H1 (cell line): ENCODE measurements at regions not wholly inside any gene's neighbourhood (a gene's known extent, or its start where the extent isn't known, plus 50 kb on each side); places are given as distances from the start of the nearest gene placed in this dataset.

Source experiments
- CTCF ChIA-PET: fragments of 300-600 bp; sonication (Branson Sonifier 250); formaldehyde crosslinking; loops from one replicate; lab custom pipeline; 2021; ENCODE audit not compliant: partially characterized antibody; lab: Charles Lee
- POLR2A ChIA-PET: fragments of 300-600 bp; sonication (Branson Sonifier 250); formaldehyde crosslinking; loops from one replicate; lab custom pipeline; 2021; ENCODE audit warnings: inconsistent platforms; ENCODE audit not compliant: partially characterized antibody; lab: Charles Lee
- DNase-seq, 2 experiments: peaks; one replicate each; pipeline versions ENCODE4 v3.0.0 to v3.0.0-alpha.2; 2010 to 2022; ENCODE audit warnings: low spot score in 2 of 2, low read depth in 1 of 2, mixed read lengths in 1 of 2
- FAIRE-seq: peaks from 2 replicates; lab custom pipeline; 2011; peaks lifted over from hg19 to GRCh38; lab: Jason Lieb, UNC
- H2AFZ ChIP-seq: 2 replicates; pipeline ENCODE4 v1.8.1; 2012; ENCODE audit warnings: low read length, inconsistent platforms
- H2AK5ac ChIP-seq: 2 replicates; pipeline ENCODE4 v1.6.1; 2013; ENCODE audit warnings: low read depth, low read length
- H2BK120ac ChIP-seq: replicated peaks from 2 replicates; pipeline ENCODE3; 2013; ENCODE audit warnings: low read depth, low read length, inconsistent platforms
- H2BK12ac ChIP-seq: 2 replicates; pipeline ENCODE4 v1.6.1; 2013; ENCODE audit warnings: low read depth, low read length
- H2BK15ac ChIP-seq: 2 replicates; pipeline ENCODE4 v1.6.1; 2013; ENCODE audit warnings: low read length
- H2BK20ac ChIP-seq: 2 replicates; pipeline ENCODE4 v1.6.1; 2013; ENCODE audit warnings: low read length
- H2BK5ac ChIP-seq: 2 replicates; pipeline ENCODE4 v1.6.1; 2013; ENCODE audit warnings: low read depth, low read length
- H3K14ac ChIP-seq: 2 replicates; pipeline ENCODE4 v1.6.1; 2013; ENCODE audit warnings: inconsistent platforms; ENCODE audit not compliant: insufficient read length
- H3K18ac ChIP-seq: 2 replicates; pipeline ENCODE4 v1.6.1; 2013; ENCODE audit warnings: low read length; ENCODE audit errors: extremely low read depth
- H3K23ac ChIP-seq: 2 replicates; pipeline ENCODE4 v1.6.1; 2013; ENCODE audit warnings: inconsistent platforms; ENCODE audit not compliant: insufficient read length
- H3K23me2 ChIP-seq: 2 replicates; pipeline ENCODE4 v1.6.1; 2013; ENCODE audit warnings: low read depth, low read length
- H3K27ac ChIP-seq: 2 replicates; pipeline ENCODE4 v1.6.1; 2011; ENCODE audit warnings: low read depth, low read length, inconsistent platforms
- H3K27me3 ChIP-seq, 4 experiments: replicated peaks in 1 of 4; 1 replicate in 1 of 4; 2 replicates in 3 of 4; pipeline versions ENCODE4 v1.6.1 to v1.8.1; 2011 to 2013; ENCODE audit warnings: low read length in 3 of 4, mild to moderate bottlenecking in 3 of 4, inconsistent platforms in 2 of 4, mixed read lengths in 2 of 4, moderate library complexity in 1 of 4; ENCODE audit not compliant: control insufficient read depth in 3 of 4, insufficient read depth in 3 of 4; ENCODE audit errors: extremely low read depth in 1 of 4
- H3K36me3 ChIP-seq, 4 experiments: 2 replicates each; pipeline versions ENCODE4 v1.6.1 to v1.8.1; 2011 to 2013; ENCODE audit warnings: mild to moderate bottlenecking in 4 of 4, low read length in 3 of 4, moderate library complexity in 2 of 4, control low read depth in 1 of 4, inconsistent platforms in 1 of 4; ENCODE audit not compliant: insufficient read depth in 4 of 4, control insufficient read depth in 2 of 4
- H3K4ac ChIP-seq: replicated peaks from 2 replicates; pipeline ENCODE3; 2013; ENCODE audit warnings: low read length, low read depth, mixed read lengths, inconsistent platforms; ENCODE audit not compliant: insufficient read length
- H3K4me1 ChIP-seq, 4 experiments: replicated peaks in 1 of 4; 1 replicate in 1 of 4; 2 replicates in 3 of 4; pipeline versions ENCODE4 v1.6.1 to v1.8.1; 2011 to 2013; ENCODE audit warnings: low read length in 3 of 4, inconsistent platforms in 2 of 4, mixed read lengths in 1 of 4; ENCODE audit not compliant: insufficient read depth in 4 of 4, control insufficient read depth in 3 of 4
- H3K4me2 ChIP-seq, 2 experiments: 2 replicates each; pipeline versions ENCODE4 v1.6.1 to v1.8.1; 2011 to 2013; ENCODE audit warnings: low read depth in 2 of 2, low read length in 2 of 2, control low read depth in 1 of 2, inconsistent platforms in 1 of 2, mild to moderate bottlenecking in 1 of 2; ENCODE audit not compliant: insufficient read depth in 1 of 2
- H3K4me3 ChIP-seq, 4 experiments: fragments of 200-600, 300-600 bp in 1 of 4; sonication (generic), shearing (Covaris generic), sonication (Bioruptor Twin) in 1 of 4; 2 replicates each; pipeline versions ENCODE4 v1.5.1 to v1.8.1; 2011 to 2016; ENCODE audit warnings: low read length in 4 of 4, low read depth in 3 of 4, control low read depth in 2 of 4, inconsistent platforms in 2 of 4, mild to moderate bottlenecking in 2 of 4, mixed read lengths in 1 of 4, moderate library complexity in 1 of 4; ENCODE audit not compliant: insufficient read depth in 2 of 4; ENCODE audit errors: extremely low read depth in 1 of 4
- H3K56ac ChIP-seq: replicated peaks from 2 replicates; pipeline ENCODE3; 2013; ENCODE audit warnings: low read depth, mild to moderate bottlenecking, mixed read lengths, low read length, inconsistent platforms; ENCODE audit not compliant: insufficient read length
- H3K79me1 ChIP-seq: 2 replicates; pipeline ENCODE4 v1.6.1; 2013; ENCODE audit warnings: low read depth, low read length, control low read depth
- H3K79me2 ChIP-seq, 2 experiments: 2 replicates each; pipeline versions ENCODE4 v1.6.1 to v1.8.1; 2012 to 2013; ENCODE audit warnings: low read length in 2 of 2, mild to moderate bottlenecking in 2 of 2, inconsistent platforms in 1 of 2; ENCODE audit not compliant: insufficient read depth in 2 of 2, control insufficient read depth in 1 of 2
- H3K9ac ChIP-seq, 4 experiments: replicated peaks in 1 of 4; 1 replicate in 1 of 4; 2 replicates in 3 of 4; pipeline versions ENCODE4 v1.6.1 to v1.8.1; 2011 to 2013; ENCODE audit warnings: low read depth in 3 of 4, low read length in 3 of 4, control low read depth in 2 of 4, mild to moderate bottlenecking in 2 of 4, moderate library complexity in 2 of 4, inconsistent platforms in 1 of 4; ENCODE audit errors: extremely low read depth in 1 of 4
- H3K9me3 ChIP-seq, 2 experiments: 2 replicates each; pipeline versions ENCODE4 v1.6.1 to v1.8.1; 2012 to 2013; ENCODE audit warnings: mild to moderate bottlenecking in 2 of 2, moderate library complexity in 2 of 2, control low read depth in 1 of 2, inconsistent platforms in 1 of 2, low read depth in 1 of 2, low read length in 1 of 2, mixed read lengths in 1 of 2; ENCODE audit not compliant: insufficient read depth in 2 of 2
- H4K20me1 ChIP-seq, 2 experiments: replicated peaks in 1 of 2; 2 replicates each; pipeline versions ENCODE3 to v1.8.1; 2011 to 2013; ENCODE audit warnings: inconsistent platforms in 2 of 2, low read length in 2 of 2, mild to moderate bottlenecking in 1 of 2; ENCODE audit not compliant: insufficient read depth in 2 of 2, control insufficient read depth in 1 of 2
- H4K5ac ChIP-seq: 2 replicates; pipeline ENCODE4 v1.6.1; 2013; ENCODE audit warnings: low read length, low read depth, mixed read lengths, inconsistent platforms; ENCODE audit not compliant: insufficient read length
- H4K8ac ChIP-seq: 2 replicates; pipeline ENCODE4 v1.8.0; 2013; ENCODE audit warnings: mild to moderate bottlenecking, moderate library complexity, low read length, inconsistent platforms; ENCODE audit not compliant: insufficient read depth; ENCODE audit errors: extremely low read depth
- H4K91ac ChIP-seq: replicated peaks from 2 replicates; pipeline ENCODE3; 2013; ENCODE audit warnings: low read length, mixed read lengths, inconsistent platforms; ENCODE audit not compliant: insufficient read length
- ATF3 ChIP-seq: IDR thresholded peaks from 2 replicates; pipeline ENCODE4 v1.6.1; 2011; ENCODE audit warnings: low read depth, mild to moderate bottlenecking, low read length; ENCODE audit not compliant: insufficient read depth
- BACH1 ChIP-seq: IDR thresholded peaks from 2 replicates; pipeline ENCODE4 v1.6.1; 2012; ENCODE audit warnings: low read length, improper control_type of control experiment
- BCL11A ChIP-seq, 2 experiments: IDR thresholded peaks; one replicate each; pipeline ENCODE4 v1.6.1; 2011; ENCODE audit warnings: low read depth in 2 of 2, low read length in 2 of 2, mild to moderate bottlenecking in 2 of 2
- BRCA1 ChIP-seq: IDR thresholded peaks from 2 replicates; pipeline ENCODE4 v1.6.1; 2012; ENCODE audit warnings: low read depth, low read length, improper control_type of control experiment
- POU5F1 ChIP-seq: IDR thresholded peaks from 2 replicates; pipeline ENCODE4 v1.6.1; 2011; ENCODE audit warnings: low read depth, mild to moderate bottlenecking, low read length, moderate library complexity
- RNF2 ChIP-seq: fragments of 200-900, 300-1000 bp; sonication (generic); IDR thresholded peaks from 2 replicates; pipeline ENCODE4 v1.7.1; 2016; ENCODE audit warnings: borderline replicate concordance, low read depth, mild to moderate bottlenecking, antibody characterized with exemption, low read length; ENCODE audit not compliant: poor library complexity, severe bottlenecking; ENCODE audit errors: missing control alignments
- SP4 ChIP-seq: IDR thresholded peaks from 2 replicates; pipeline ENCODE4 v1.6.1; 2012; ENCODE audit warnings: low read length, inconsistent platforms
- TAF7 ChIP-seq: optimal IDR thresholded peaks from 2 replicates; pipeline ENCODE3; 2011; ENCODE audit warnings: low read depth, mild to moderate bottlenecking, inconsistent platforms, low read length, moderate library complexity, borderline replicate concordance
- WGBS, 2 experiments: shearing (Covaris generic) in 1 of 2; methylation state at CpG; one replicate each; pipeline versions ENCODE4 v1.1.6 to v1.1.7; 2013 to 2015; ENCODE audit warnings: low lambda C conversion rate in 2 of 2, mixed read lengths in 2 of 2, inconsistent platforms in 1 of 2, low coverage in 1 of 2, missing lambda C conversion rate in 1 of 2; ENCODE audit not compliant: insufficient replicate concordance in 2 of 2, insufficient coverage in 1 of 2, insufficient read length in 1 of 2; ENCODE audit errors: extremely low coverage in 1 of 2, missing lambda C conversion rate in 1 of 2; 5-methylcytosine and 5-hydroxymethylcytosine counted together

GRCh38 chr1:164384262-164384661, 174.7 kb upstream of the PBX1 start:
- H2BK15ac ChIP-seq = no peak overlapping the region
- no peaks in the 10 kb centered on the region for H3K9me3 ChIP-seq
- H3K4me1 ChIP-seq = no peaks in the 10 kb centered on the region
- H3K36me3 ChIP-seq = no peaks in the 10 kb centered on the region
- H3K4me3 ChIP-seq = no peak overlapping the region
- no peaks in the 10 kb centered on the region for H3K79me2 ChIP-seq
- H4K5ac ChIP-seq = no peak overlapping the region
- H3K4ac ChIP-seq = no peak overlapping the region
- no peak overlapping the region for H2AFZ ChIP-seq
- no peak overlapping the region for H2BK5ac ChIP-seq
- no peaks in the 10 kb centered on the region for H4K20me1 ChIP-seq
- no peaks in the 10 kb centered on the region for H3K79me1 ChIP-seq
- H2BK120ac ChIP-seq = no peak overlapping the region
- H3K27me3 ChIP-seq = no peaks in the 10 kb centered on the region
- H3K23me2 ChIP-seq = no peaks in the 10 kb centered on the region
- no peak overlapping the region for H4K91ac ChIP-seq
- no peak overlapping the region for H2BK20ac ChIP-seq
- DNase-seq (no peak), FAIRE-seq (no peak)
- no peak overlapping the region for H3K18ac ChIP-seq
- no peak overlapping the region for H2BK12ac ChIP-seq
- no peak overlapping the region for H3K9ac ChIP-seq
- TF ChIP-seq RNF2 = no peak
- TF ChIP-seq SP4 = no peak
- TF ChIP-seq TAF7 = no peak
- TF ChIP-seq BACH1 = no peak
- TF ChIP-seq POU5F1 = no peak
- TF ChIP-seq ATF3 = no peak
- no peak for TF ChIP-seq BCL11A (IDR thresholded peaks at IDR 0.05; ENCODE audit: low read depth in 2 of 2, low read length in 2 of 2)
- no peak for TF ChIP-seq BRCA1
- H3K14ac ChIP-seq = no peak overlapping the region
- ChIA-PET CTCF (interaction anchor here (1.0 to 1.5 kb wide), 3 partner anchors 16 to 241 kb away, joined by 3 to 4 read pairs (median 4); no protein-coding TSS in a partner anchor), POLR2A (no interaction called here)
- H3K56ac ChIP-seq = no peak overlapping the region
- H2AK5ac ChIP-seq = no peak overlapping the region
- H4K8ac ChIP-seq = no peak overlapping the region
- no peak overlapping the region for H3K23ac ChIP-seq
- H3K4me2 ChIP-seq = no peak overlapping the region
- no peak overlapping the region for H3K27ac ChIP-seq
- 76% methylated on average over 3 of the region's 3 CpGs; no CpG with 5 or more reads in 1 of the 2 experiments for WGBS, 2 experiments
